ENCODE measurements at regions not wholly inside any gene's neighbourhood (a gene's known extent, or its start where the extent isn't known, plus 50 kb on each side); places are given as distances from the start of the nearest gene placed in this dataset.

DNA sequence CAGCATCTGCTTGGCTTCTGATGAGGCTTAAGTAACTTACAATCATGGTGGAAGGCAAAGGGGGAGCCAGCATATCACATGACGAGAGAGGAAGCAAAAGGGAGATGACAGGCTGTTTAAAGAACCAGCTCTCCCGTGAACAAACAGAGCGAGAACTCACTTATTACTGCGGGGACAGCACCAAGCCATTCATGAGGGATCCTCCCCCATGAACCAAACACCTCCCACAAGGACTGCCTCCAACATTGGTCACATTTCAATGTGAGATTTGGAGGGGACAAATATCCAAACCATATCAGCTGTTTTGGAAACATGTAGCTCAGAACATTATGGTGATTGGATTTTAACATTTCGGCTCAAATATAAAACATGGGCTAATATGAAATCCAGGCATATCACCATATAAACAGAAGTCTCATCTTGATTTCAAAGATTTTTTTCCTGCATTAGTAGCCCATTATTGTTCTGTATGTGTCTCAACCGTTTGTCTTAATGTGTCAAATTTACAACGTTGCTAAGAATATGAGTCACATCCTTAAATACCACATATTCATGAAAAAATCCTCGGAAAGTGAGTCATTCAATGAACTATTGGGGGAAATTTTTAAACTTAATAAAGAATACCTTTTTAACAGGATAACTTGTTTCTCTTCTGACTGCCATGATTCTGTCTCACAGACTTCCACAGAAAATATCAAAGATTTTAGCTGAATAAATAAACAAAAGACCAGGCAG is 894.3 kb downstream of the TFAP2A start:
- TF ChIP-seq, protein P1, sequence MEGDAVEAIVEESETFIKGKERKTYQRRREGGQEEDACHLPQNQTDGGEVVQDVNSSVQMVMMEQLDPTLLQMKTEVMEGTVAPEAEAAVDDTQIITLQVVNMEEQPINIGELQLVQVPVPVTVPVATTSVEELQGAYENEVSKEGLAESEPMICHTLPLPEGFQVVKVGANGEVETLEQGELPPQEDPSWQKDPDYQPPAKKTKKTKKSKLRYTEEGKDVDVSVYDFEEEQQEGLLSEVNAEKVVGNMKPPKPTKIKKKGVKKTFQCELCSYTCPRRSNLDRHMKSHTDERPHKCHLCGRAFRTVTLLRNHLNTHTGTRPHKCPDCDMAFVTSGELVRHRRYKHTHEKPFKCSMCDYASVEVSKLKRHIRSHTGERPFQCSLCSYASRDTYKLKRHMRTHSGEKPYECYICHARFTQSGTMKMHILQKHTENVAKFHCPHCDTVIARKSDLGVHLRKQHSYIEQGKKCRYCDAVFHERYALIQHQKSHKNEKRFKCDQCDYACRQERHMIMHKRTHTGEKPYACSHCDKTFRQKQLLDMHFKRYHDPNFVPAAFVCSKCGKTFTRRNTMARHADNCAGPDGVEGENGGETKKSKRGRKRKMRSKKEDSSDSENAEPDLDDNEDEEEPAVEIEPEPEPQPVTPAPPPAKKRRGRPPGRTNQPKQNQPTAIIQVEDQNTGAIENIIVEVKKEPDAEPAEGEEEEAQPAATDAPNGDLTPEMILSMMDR (IDR thresholded peaks at IDR 0.05; ENCODE audit: insufficient read depth, low read depth, low read length), result no peak
- TF ChIP-seq EZH2 (IDR thresholded peaks at IDR 0.05; ENCODE audit: insufficient read depth, low read length), result no peak
